Ishikawa (cell line): ENCODE measurements at regions not wholly inside any gene's neighbourhood (a gene's known extent, or its start where the extent isn't known, plus 50 kb on each side); places are given as distances from the start of the nearest gene placed in this dataset.

ENCODE experiments used
- CREB1 ChIP-seq: IDR thresholded peaks from 2 replicates; pipeline ENCODE4 v1.6.1; 2012; ENCODE audit warnings: low read depth
- EP300 ChIP-seq: IDR thresholded peaks from 2 replicates; pipeline ENCODE4 v1.6.1; 2012; ENCODE audit warnings: borderline replicate concordance
- MAX ChIP-seq: IDR thresholded peaks from 2 replicates; pipeline ENCODE4 v1.6.1; 2012
- NFIC ChIP-seq: IDR thresholded peaks from 2 replicates; pipeline ENCODE4 v1.6.1; 2012
- RAD21 ChIP-seq: IDR thresholded peaks from 2 replicates; pipeline ENCODE4 v1.6.1; 2012; ENCODE audit warnings: low read depth
- REST ChIP-seq: IDR thresholded peaks from 2 replicates; pipeline ENCODE4 v1.6.1; 2012; ENCODE audit warnings: low read depth, mild to moderate bottlenecking
- TAF1 ChIP-seq: IDR thresholded peaks from 2 replicates; pipeline ENCODE4 v1.6.1; 2012; ENCODE audit warnings: low read depth, mild to moderate bottlenecking
- TCF12 ChIP-seq: IDR thresholded peaks from 2 replicates; pipeline ENCODE4 v1.6.1; 2012; ENCODE audit warnings: low read depth
- YY1 ChIP-seq: IDR thresholded peaks from 2 replicates; pipeline ENCODE4 v1.6.1; 2012; ENCODE audit warnings: low read depth

- no peak for TF ChIP-seq YY1
- TF ChIP-seq NFIC, result no peak
- TF ChIP-seq TAF1, result no peak
- TF ChIP-seq RAD21, result no peak
- no peak for TF ChIP-seq TCF12
- no peak for TF ChIP-seq REST
- no peak for TF ChIP-seq EP300
- TF ChIP-seq CREB1, result no peak
- no peak for TF ChIP-seq MAX
Observed at GRCh38 chr4:63325140-63325539, 1084.1 kb downstream of the TECRL start.
